Smooth muscle cell (in vitro differentiated cells): ENCODE measurements at regions not wholly inside any gene's neighbourhood (a gene's known extent, or its start where the extent isn't known, plus 50 kb on each side); places are given as distances from the start of the nearest gene placed in this dataset.

Experiments
- DNase-seq: peaks from one replicate; lab custom pipeline; 2025; ENCODE audit not compliant: unreplicated experiment; lab: John Stamatoyannopoulos, UW
- H2AFZ ChIP-seq: fragments of 200-600 bp; sonication (generic); 2 replicates; pipeline ENCODE4 v1.6.0; 2016; ENCODE audit warnings: antibody characterized with exemption, low read depth, mild to moderate bottlenecking
- H3F3A ChIP-seq: fragments of 200-600 bp; sonication (generic); 2 replicates; pipeline ENCODE4 v1.6.0; 2017; ENCODE audit warnings: antibody characterized with exemption, low read depth
- H3K27ac ChIP-seq: fragments of 200-600 bp; sonication (generic); 2 replicates; pipeline ENCODE4 v1.5.1; 2016; ENCODE audit warnings: low read depth, mild to moderate bottlenecking
- H3K27me3 ChIP-seq: fragments of 200-600 bp; sonication (generic); 2 replicates; pipeline ENCODE4 v1.6.1; 2016; ENCODE audit warnings: low read depth, mild to moderate bottlenecking
- H3K36me3 ChIP-seq: fragments of 200-600 bp; sonication (generic); 2 replicates; pipeline ENCODE4 v1.5.1; 2016; ENCODE audit warnings: low read depth
- H3K4me1 ChIP-seq: fragments of 200-600 bp; sonication (generic); 2 replicates; pipeline ENCODE4 v1.5.1; 2016; ENCODE audit warnings: low read depth
- H3K4me2 ChIP-seq: fragments of 200-600 bp; sonication (generic); 2 replicates; pipeline ENCODE4 v1.6.0; 2016; ENCODE audit warnings: mild to moderate bottlenecking
- H3K4me3 ChIP-seq: fragments of 200-600 bp; sonication (generic); 2 replicates; pipeline ENCODE4 v1.5.1; 2016; ENCODE audit warnings: mild to moderate bottlenecking
- H3K79me2 ChIP-seq: fragments of 200-600 bp; sonication (generic); 2 replicates; pipeline ENCODE4 v1.6.0; 2016; ENCODE audit warnings: low read depth, mild to moderate bottlenecking
- H3K9ac ChIP-seq: fragments of 200-600 bp; sonication (generic); 2 replicates; pipeline ENCODE4 v1.6.0; 2016; ENCODE audit warnings: low read depth
- H3K9me3 ChIP-seq: fragments of 200-600 bp; sonication (generic); replicated peaks from 2 replicates; pipeline ENCODE4 v1.5.1; 2016; ENCODE audit warnings: low read depth
- H4K20me1 ChIP-seq: fragments of 200-600 bp; sonication (generic); 2 replicates; pipeline ENCODE4 v1.6.0; 2016; ENCODE audit warnings: low read depth
- CTCF ChIP-seq: fragments of 200-600 bp; sonication (generic); IDR thresholded peaks from 2 replicates; pipeline ENCODE4 v1.5.1; 2017; ENCODE audit warnings: borderline replicate concordance, mild to moderate bottlenecking, antibody characterized with exemption; ENCODE audit not compliant: insufficient read depth, poor library complexity, severe bottlenecking
- WGBS: methylation state at CpG from one replicate; pipeline ENCODE4 v1.1.7; 2016; ENCODE audit warnings: low lambda C conversion rate; 5-methylcytosine and 5-hydroxymethylcytosine counted together

- WGBS, result 80% methylated on average over 4 of the region's 4 CpGs
- Histone ChIP-seq H3K4me1 (peaks cover 3% of the 10 kb centered on the region), H3K9me3 (no peaks in the 10 kb centered on the region), H3K79me2 (no peaks in the 10 kb centered on the region), H3F3A (no peaks in the 10 kb centered on the region), H3K27ac (no peak overlapping the region), H3K9ac (no peak overlapping the region), H3K4me2 (no peak overlapping the region), H3K27me3 (no peaks in the 10 kb centered on the region), H2AFZ (no peak overlapping the region), H3K4me3 (no peak overlapping the region), H4K20me1 (no peaks in the 10 kb centered on the region), H3K36me3 (no peaks in the 10 kb centered on the region)
- no peak for TF ChIP-seq CTCF
- no peak for DNase-seq
Measured at GRCh38 chr3:71902258-71903111, 117.5 kb upstream of the PROK2 start.

DNA sequence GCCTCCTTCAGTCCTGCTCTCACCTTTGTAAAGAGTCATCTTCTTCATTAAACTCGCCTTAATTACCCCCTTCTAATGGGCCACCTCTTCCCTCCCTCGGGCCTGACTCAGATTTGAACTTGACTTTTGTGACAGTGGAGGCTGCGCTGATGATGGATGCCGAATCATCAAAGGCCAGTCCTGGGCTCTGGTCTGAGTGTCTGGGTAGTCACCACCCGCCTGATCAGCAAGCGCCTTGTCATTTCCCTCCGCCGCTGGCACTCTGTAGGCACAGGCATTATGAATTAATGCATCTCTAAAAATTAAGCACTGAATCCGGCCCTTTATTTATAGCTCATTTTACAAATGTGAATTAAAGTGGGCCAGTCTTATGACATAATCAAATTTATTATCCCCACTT lies 116.7 kb upstream of the PROK2 start:
- H3K4me2 ChIP-seq, result no peak overlapping the region
- no peak for TF ChIP-seq CTCF
- no peak overlapping the region for H3K9ac ChIP-seq
- H3K4me1 ChIP-seq, result peaks cover 3% of the 10 kb centered on the region
- DNase-seq, result no peak
- H2AFZ ChIP-seq, result no peak overlapping the region
- no peaks in the 10 kb centered on the region for H3F3A ChIP-seq
- H3K36me3 ChIP-seq, result no peaks in the 10 kb centered on the region
- H3K9me3 ChIP-seq, result no peaks in the 10 kb centered on the region
- no peaks in the 10 kb centered on the region for H3K79me2 ChIP-seq
- H3K4me3 ChIP-seq, result no peak overlapping the region
- no peaks in the 10 kb centered on the region for H3K27me3 ChIP-seq
- no peaks in the 10 kb centered on the region for H4K20me1 ChIP-seq
- no peak overlapping the region for H3K27ac ChIP-seq
- 81% methylated on average over 9 of the region's 9 CpGs for WGBS

- TF ChIP-seq CTCF, result no peak
- 91% methylated on average over 2 of the region's 2 CpGs for WGBS
Measured at GRCh38 chr3:71900057-71900456, 115.1 kb upstream of the PROK2 start.

DNA sequence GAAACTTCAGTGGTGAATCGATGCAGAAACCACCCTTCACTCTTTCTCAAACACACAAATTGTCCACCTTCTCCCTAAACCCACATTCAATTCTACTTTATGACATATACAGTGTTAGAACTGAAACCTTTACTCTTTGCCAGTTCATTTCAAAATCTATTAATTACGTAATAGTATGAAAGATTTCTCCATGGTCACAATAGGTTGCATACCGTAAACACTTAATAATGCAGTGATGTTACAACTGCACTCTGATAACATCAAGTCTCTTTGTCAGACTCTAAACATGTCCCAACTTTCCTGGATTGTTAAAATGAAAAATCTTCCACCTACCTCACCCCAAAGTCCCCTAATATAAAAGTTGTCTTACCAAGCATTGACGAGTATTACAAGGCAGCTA lies 111.8 kb upstream of the PROK2 start:
- 91% methylated on average over 4 of the region's 4 CpGs for WGBS

More at GRCh38 chr3:71900057-71900456, 115.1 kb upstream of the PROK2 start:
- H3K36me3 ChIP-seq, result no peaks in the 10 kb centered on the region
- H3K27ac ChIP-seq, result no peak overlapping the region
- H3K4me3 ChIP-seq, result no peak overlapping the region
- no peak overlapping the region for H3K9ac ChIP-seq
- no peak overlapping the region for H3K4me2 ChIP-seq
- H3K9me3 ChIP-seq, result no peaks in the 10 kb centered on the region
- no peaks in the 10 kb centered on the region for H3K27me3 ChIP-seq
- no peaks in the 10 kb centered on the region for H3K79me2 ChIP-seq
- no peaks in the 10 kb centered on the region for H3F3A ChIP-seq
- DNase-seq, result no peak
- H4K20me1 ChIP-seq, result no peaks in the 10 kb centered on the region
- no peak overlapping the region for H2AFZ ChIP-seq
- peaks cover 3% of the 10 kb centered on the region for H3K4me1 ChIP-seq

More for the DNA sequence above, 111.8 kb upstream of the PROK2 start:
- Histone ChIP-seq H3K36me3 (no peaks in the 10 kb centered on the region), H4K20me1 (no peaks in the 10 kb centered on the region), H3F3A (no peaks in the 10 kb centered on the region), H3K4me2 (no peak overlapping the region), H3K79me2 (no peaks in the 10 kb centered on the region), H3K4me1 (no peaks in the 10 kb centered on the region), H3K9ac (no peak overlapping the region), H3K9me3 (no peaks in the 10 kb centered on the region), H3K4me3 (no peak overlapping the region), H3K27me3 (no peaks in the 10 kb centered on the region), H2AFZ (no peak overlapping the region), H3K27ac (no peak overlapping the region)
- DNase-seq, result no peak
- TF ChIP-seq CTCF, result no peak
